G401.6 (cell line): ENCODE measurements at regions not wholly inside any gene's neighbourhood (a gene's known extent, or its start where the extent isn't known, plus 50 kb on each side); places are given as distances from the start of the nearest gene placed in this dataset.

Experiments
- FAIRE-seq: peaks from 2 replicates; lab custom pipeline; 2012; peaks lifted over from hg19 to GRCh38; lab: Jason Lieb, UNC

DNA sequence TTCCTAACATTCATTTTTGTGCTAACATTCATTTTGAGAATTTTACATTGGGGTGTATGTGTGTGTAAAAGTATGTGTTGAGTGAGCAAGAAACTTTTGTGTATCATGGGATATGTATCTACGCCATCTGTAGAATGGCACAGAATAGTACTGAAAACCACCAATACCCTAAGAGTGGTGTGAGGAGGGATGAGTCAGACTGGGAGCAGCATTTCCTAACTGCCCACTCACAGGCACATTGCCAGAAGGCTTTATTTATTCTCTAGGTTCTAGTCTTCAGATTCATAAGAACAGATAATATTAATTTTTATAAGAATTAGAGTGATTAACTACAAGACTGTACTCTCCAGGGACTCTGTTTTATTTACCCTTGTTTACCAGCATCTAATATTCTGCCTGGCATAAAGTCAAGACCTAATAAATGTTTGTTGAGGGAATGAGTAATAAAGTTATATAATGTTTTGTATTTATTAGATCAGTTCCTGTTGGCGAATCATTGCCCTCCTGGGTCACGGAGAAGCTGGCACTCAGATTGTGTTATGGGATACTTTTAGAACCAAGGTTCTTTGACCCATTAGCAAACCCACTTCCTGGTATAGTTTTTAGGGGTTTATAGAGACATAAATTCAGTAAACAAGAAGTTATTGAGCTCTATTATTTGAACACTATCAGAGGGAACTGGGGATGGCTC lies 159.1 kb upstream of the PPP2R2B start:
- FAIRE-seq = no peak

DNA sequence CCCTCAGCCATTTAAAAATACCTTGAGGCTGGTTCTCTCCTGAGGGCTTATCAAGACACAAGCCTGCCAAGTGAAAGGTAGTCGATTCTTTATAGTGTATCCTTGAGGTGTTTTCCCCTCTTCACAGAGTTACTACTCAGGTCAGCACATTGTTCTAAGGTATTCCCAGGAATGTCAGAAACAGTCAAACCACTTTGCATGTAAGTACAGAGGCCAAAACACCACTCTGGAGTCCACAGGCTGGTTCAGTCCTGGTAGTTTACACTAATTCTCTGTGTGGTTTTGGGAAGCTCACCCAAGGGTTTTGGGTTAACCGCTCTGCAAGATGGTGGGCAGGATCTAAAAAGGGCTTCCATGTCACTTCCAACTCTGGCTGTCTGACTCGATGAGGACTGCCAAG lies 162.3 kb upstream of the PPP2R2B start:
- FAIRE-seq = no peak

GRCh38 chr5:147044572-147045273 lies 166.2 kb upstream of the PPP2R2B start:
- no peak for FAIRE-seq

DNA sequence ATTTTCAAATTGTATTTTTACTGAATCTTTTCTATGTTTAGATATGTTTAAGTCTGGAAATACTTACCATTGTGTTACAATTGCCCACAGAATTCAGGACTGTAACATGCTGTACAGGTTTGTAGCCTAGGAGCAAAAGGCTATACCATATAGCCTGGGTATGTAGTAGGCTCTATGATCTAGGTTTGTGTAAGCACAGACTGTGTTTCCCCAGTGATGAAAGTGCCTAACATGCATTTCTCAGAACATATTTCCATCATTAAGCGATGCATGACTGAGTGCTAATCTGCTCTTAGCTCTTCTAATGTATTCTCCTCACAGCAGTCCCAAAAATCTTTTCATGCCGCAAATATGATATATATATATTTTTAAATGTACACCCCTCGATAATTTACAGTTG lies 166.7 kb upstream of the PPP2R2B start:
- FAIRE-seq = no peak

DNA sequence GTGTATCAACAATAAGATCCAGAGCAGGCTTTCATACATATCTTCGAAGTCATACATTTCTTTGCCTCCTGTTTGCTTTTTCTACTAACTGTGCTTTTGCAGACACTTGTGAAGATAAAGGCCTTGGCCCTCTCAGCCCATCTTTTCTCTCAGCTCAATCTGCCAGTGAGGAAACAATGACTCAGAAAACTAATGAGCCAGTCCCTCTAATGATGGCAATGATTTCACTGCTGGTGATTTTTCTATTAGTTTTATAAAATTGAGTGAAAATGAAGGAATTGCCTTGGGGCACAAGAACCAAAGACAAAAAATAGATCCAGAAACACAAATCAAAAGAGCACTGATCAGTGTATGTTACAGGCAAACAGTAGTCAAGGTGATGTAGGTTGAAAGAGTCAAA lies 167.7 kb upstream of the PPP2R2B start:
- FAIRE-seq = no peak

DNA sequence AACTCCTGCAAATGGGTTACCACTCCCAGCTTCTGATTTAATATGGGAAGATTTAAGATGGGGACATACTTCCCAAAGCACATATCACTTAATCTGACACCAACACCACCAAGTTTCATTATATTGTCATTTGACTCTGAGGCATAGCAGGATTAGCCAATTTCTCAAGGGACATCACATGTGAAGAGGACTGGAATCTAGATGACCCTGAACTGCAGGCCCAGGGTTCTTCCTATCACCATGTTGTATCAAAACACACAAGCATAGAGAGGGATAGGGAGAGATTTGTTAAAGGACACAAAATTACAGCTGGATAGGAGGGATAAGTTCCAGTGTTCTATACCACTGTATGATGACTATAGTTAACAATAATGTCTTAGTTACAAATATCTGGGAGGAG lies 168.3 kb upstream of the PPP2R2B start:
- no peak for FAIRE-seq

GRCh38 chr5:147049764-147050163 lies 171.2 kb upstream of the PPP2R2B start:
- no peak for FAIRE-seq

GRCh38 chr5:147050172-147050571 lies 171.6 kb upstream of the PPP2R2B start:
- FAIRE-seq = no peak

- no peak for FAIRE-seq
Measured at GRCh38 chr5:147051193-147051592, 172.6 kb upstream of the PPP2R2B start.

- FAIRE-seq = no peak
Measured at GRCh38 chr5:147052519-147052918, 174.0 kb upstream of the PPP2R2B start.

GRCh38 chr5:147055089-147055826 lies 176.7 kb upstream of the PPP2R2B start:
- FAIRE-seq = no peak

DNA sequence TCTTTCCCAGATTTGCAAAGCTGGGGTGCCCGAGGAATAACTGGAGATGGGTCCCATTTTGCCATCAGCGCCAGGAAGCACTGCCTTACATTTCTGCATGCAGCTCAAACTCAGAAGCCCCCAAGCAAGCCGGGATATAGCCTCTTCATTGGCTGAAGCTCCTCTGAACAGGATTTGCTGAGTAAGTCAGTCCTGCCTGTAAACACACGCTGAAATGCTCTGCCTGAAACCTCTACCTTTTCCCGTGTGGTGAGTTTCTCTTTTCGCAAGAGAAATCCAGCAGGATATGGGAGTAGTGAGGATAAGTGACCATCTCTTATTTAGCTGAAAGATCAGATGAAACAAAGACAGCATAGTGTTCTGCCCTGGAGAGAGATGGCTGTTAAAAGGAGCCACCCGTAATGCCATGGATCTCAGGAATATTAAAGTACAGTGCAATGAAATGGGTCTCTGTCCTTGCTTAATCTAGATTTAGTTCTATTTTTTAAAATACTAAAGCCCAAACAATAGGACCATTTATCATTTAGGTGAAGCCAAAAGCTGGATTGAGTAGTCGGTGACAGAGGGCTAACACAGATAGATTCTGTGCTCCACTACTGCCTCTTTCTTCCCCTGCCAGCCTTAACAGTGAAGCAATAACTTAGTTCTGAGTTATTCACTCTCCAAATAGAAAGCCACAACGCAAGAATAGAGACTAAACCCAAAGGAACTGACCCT lies 177.5 kb upstream of the PPP2R2B start:
- FAIRE-seq = no peak

DNA sequence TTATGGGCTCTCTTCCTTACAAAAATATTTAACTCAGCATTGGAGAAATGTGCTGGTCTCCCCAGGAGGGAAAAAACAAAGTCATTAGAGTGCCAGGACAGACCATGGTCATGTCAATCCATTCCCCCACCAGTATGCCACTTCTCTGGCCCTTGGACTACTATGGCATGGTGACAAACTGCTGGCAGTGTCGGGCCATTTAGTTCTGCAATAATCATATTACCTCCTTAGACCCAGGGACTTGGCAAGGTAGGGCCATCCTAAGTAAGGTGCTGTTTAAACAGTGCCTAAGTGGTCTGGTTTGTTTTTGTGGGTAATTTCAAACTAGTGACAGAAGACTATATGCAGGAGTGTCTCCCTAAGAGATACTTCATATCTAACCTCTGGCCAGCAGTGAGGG lies 177.8 kb upstream of the STK32A start:
- no peak for FAIRE-seq

DNA sequence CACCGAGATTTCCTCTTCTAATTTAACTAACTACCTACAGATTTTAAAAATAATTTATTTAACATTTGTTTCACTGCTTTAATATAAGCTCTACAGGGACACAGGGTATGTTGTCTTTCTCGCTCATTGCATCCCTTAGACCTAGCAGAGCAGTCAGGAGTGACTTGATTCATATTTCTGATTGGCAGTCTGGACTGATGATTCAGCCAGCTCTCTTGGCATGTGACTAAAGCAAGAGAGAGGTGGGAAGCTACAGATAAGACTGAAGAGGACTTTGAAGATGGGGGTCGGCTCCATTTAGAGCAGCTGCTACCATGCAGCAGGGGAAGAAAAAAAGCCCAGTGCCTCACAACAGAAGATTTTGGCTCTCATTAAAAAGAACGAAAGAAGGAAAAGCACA lies 173.4 kb upstream of the STK32A start:
- no peak for FAIRE-seq

- FAIRE-seq = no peak
Measured at GRCh38 chr5:147062427-147062826, 172.4 kb upstream of the STK32A start.

DNA sequence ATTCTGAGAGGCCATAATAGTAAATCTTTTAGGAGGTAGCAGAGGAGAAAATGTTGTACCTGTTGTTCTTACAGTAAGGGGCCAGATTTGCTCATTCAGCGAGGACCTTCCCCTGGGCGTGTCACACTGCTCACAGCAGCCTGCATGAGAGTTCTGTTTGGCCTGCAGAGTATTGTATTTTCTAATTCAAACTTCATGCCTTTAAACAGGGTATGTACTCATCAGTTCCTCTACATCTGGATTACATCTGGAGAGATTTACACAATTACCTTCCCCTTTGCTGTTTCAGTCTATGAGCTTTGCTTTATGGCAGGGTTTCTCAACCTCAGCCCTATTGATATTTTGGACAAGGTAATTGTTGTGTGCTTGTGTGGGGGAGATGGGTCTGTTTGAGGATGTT lies 170.9 kb upstream of the STK32A start:
- no peak for FAIRE-seq

DNA sequence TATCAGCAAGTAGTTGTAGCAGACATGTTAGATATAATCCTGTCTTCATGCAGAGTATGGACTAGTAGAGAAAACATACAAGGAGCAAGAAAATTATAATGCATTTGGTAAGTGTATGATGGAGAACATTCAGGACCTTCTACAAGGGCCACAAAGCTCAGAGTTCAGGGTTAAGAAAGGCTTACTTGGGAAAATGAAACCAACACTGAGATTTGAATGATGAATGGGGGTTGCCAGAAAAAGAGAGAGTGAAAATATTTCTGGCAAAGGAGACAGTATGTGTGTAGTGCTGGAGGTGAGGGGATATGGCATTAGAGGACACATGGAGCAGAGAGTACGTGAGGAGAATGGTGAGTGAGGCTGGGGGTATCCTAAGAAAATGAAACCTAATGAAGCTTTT lies 169.8 kb upstream of the STK32A start:
- no peak for FAIRE-seq

GRCh38 chr5:147068998-147069397 lies 165.8 kb upstream of the STK32A start:
- no peak for FAIRE-seq

DNA sequence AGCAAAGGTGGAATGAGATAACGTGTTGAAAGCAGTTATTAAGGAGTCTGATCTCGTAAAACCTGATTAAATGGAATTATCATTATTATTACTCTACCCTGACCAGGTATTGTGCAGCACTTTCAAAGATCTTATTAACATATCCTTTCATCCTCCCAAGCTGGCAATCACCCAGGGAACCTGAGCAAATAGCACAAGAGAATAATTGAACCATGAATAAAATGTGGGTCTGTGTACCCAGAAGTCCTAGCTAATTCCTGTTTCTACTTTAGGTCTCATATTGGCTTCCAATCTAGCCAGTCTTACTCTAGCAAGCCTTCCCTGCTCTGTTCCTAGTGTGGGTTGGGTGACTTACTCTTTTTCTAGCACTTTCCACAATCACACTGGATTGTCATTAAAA lies 162.2 kb upstream of the STK32A start:
- no peak for FAIRE-seq

GRCh38 chr5:147073098-147073497 lies 161.7 kb upstream of the STK32A start:
- FAIRE-seq = no peak

- FAIRE-seq = no peak
Measured at GRCh38 chr5:147075187-147075586, 159.6 kb upstream of the STK32A start.

GRCh38 chr5:147080391-147080790 lies 154.4 kb upstream of the STK32A start:
- FAIRE-seq = no peak

- FAIRE-seq = no peak
Measured at GRCh38 chr5:147081311-147081764, 153.5 kb upstream of the STK32A start.
